ENCODE measurements at regions not wholly inside any gene's neighbourhood (a gene's known extent, or its start where the extent isn't known, plus 50 kb on each side); places are given as distances from the start of the nearest gene placed in this dataset.
"Not testable (repeated sequence)": the region's sequence is repeated elsewhere in the genome, so short reads cannot be mapped to it uniquely, and the experiment has no call there.

- no peak for DNase-seq (ENCODE audit: low read depth in 3 of 3)
Measured at GRCh38 chr2:59266453-59266852, 1025.3 kb upstream of the FANCL start.

DNA sequence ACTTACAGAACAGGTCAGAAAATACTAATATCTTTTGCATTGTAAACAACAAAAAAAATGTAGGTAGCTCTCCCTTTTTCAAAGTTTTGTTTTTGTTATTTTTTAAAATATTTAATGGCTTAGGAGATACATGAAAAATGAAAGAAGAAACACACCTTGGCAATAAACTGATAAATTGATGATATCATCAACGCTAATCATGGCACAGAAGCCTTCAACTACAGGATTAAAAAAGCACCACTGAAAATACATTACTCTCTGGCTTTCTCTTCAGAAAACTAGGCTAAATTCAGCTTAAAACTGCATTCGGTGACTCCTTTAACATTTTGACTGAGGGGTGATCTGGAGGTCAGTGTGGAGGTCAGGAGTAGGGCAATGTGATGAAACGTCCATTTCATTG, 1018.8 kb upstream of the FANCL start:
- DNase-seq (ENCODE audit: low read depth in 3 of 3), result no peak

GRCh38 chr2:59256290-59256689, 1015.2 kb upstream of the FANCL start:
- DNase-seq (ENCODE audit: low read depth in 3 of 3), result no peak

DNA sequence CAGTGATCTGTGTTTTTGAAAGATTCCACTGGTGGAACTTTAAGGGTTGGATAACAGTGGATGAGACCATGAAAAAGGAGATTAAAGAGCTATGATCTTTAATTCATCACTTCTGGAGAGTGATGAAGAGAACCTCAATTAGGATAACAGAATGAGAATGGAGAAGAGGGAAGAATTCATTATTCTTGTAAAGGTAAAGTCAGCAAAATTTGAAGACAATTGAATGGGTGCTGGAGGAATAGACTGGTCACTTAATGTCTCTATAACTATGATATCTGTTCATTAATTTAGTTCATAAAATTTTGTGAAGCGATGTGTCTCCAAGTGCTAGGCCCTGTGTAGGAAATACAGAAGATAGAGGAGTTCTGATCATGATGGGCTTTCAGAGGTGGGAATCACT, 1013.2 kb upstream of the FANCL start:
- DNase-seq (ENCODE audit: low read depth in 3 of 3), result no peak

DNA sequence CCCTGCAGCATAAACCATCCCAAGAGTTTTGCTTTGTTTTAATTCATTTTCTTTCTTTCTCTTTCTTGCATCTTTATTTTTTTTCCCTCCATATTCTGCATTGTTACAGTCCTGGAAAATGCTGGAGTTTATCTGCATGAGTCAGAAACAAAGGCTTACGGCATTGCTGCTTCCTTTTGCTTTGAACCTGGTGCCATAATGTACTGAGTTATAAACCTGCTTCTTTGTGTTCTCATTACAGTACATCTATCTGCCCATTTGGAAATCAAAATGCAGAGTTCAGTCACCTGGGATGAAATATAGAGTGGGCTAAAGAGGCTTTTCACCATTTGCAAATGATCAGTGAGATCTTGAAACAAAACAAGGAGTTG, 1009.2 kb upstream of the FANCL start:
- DNase-seq (ENCODE audit: low read depth in 3 of 3), result no peak

- no peak for DNase-seq (ENCODE audit: low read depth in 3 of 3)
Measured at GRCh38 chr2:59249441-59250306, 1008.5 kb upstream of the FANCL start.

DNA sequence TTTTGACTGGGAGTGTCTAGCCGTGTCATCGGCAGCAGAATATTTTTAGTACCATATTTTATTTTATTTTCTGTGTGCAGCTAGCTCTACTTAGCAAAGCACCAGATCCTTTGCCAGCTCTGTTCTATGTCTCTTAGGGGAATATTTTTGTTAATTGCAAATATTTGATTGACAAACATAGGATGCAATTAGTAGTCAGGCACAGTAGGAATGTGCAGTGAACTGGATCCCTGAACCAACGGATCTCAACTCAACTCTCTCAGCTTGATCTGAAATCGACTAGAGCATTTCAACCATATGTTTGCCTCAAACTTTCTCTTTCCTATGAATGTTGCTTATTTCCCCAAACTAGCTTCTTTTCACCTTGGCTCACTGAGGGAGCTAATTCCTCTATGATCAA, 998.0 kb upstream of the FANCL start:
- DNase-seq (ENCODE audit: low read depth in 3 of 3), result no peak

DNA sequence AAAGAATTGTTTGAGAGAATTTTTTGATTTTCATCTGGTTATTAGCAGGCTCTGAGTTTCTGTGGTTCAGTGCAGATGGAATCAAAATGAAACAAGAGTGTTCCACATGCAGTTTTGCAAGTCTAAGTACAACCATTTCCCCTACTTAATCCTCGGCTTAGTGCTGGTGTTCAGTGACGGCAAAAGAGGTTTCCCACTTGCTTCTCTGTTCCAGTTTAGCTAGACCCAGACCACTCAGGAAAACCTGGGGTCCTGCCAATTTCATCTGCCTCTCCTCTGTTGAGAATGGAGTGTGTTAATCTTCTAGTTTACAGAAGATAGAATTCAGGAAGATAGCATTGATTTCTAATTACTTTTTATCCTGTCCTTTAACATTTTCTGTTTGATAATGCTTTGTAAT, 996.2 kb upstream of the FANCL start:
- no peak for DNase-seq (ENCODE audit: low read depth in 3 of 3)

DNA sequence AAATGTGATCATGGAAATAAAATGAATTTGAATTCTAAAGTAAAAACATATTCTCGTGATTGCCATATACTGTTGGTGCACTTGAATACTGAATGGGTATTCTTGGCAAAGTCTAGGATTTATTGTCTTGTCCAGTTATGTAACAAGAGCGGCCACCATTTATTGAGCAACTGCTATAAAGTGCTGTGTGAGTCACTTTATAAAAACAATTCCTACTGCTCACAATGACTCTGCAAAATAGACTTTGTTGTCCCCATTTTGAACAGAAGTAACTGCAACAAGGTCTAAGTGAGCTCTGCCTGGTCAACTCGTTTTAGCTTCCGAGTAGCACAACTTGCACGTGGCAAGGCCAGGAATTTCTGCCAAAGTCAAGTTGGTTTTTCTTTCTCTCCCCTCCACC, 995.6 kb upstream of the FANCL start:
- DNase-seq (ENCODE audit: low read depth in 3 of 3), result no peak

DNA sequence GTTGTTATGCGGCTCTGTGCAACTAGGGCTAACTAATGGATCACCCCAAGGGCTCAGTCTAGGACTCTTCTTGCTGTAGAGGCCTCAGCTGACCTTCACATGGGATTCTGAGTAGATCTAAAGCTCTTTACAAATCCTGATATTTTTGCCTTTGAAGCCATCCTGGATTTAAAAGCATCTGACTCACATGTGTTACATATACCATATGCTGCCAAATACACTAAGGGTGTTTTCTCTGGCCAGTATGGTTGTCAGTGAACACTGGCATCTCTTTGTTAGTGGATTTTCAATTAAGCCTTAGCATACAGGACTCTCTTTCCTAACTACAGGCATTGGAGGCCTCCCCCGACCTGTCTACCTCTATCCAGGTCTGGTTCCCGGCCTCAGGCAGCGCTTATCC, 992.8 kb upstream of the FANCL start:
- no peak for DNase-seq (ENCODE audit: low read depth in 3 of 3)

- DNase-seq (ENCODE audit: low read depth in 3 of 3), result no peak
Measured at GRCh38 chr2:59233448-59233847, 992.3 kb upstream of the FANCL start.

- no peak for DNase-seq (ENCODE audit: low read depth in 3 of 3)
Measured at GRCh38 chr2:59232394-59233165, 991.5 kb upstream of the FANCL start.

DNA sequence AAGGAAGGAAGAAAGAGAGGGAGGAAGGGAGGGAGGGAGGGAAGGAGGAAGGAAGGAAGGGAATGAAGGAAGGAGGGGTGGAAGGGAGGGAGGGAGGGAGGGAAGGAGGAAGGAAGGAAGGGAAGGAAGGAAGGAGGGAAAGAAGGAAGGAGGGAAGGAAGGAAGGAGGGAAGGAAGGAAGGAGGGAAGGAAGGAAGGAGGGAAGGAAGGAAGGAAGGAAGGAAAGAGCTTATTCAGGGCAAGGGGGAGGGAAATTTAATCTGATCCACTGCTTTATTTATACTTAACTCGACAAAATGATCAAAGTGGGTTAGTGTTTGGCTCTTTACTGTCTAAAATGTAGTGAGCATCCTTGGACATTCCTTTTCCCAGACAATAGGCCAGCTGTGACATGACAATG, 985.2 kb upstream of the FANCL start:
- not testable (repeated sequence) for DNase-seq (ENCODE audit: low read depth in 3 of 3)

DNA sequence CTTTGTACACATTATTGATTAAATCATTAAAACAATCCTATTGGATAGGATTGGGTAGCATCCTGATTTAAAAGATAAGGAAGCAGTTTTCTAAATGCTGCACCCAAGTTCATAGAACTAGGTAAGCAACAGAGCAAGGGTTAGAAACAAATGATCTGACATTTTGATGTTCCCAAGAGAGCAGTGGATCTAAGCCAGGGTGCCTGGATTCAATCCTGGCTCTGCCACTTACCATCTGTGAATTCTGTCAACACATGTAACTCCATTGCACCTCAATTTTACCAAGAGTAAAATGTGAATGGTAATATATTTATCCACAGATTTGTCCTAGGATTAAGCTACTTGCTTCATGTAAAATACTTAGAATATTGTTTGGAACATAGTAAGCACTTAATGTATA, 982.6 kb upstream of the FANCL start:
- no peak for DNase-seq (ENCODE audit: low read depth in 3 of 3)

DNA sequence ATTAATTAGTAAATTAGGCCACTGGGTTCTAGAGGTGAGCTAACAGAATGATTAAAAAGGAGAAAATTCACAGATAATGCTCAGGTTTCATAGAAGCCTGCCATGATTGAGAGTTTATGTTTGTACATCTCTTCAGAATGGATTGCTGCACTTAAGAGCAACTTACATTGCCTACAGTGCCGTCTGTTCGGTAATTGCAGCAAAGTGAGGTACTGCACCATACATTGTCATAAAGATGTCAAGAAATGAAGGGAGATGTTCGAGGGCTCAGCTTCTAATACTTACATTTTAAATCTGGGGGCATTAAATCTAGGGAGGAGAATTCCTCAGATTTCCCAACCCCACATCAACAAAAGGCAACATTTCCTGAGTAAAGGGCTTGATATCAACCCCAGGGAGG, 976.2 kb upstream of the FANCL start:
- no peak for DNase-seq (ENCODE audit: low read depth in 3 of 3)

DNA sequence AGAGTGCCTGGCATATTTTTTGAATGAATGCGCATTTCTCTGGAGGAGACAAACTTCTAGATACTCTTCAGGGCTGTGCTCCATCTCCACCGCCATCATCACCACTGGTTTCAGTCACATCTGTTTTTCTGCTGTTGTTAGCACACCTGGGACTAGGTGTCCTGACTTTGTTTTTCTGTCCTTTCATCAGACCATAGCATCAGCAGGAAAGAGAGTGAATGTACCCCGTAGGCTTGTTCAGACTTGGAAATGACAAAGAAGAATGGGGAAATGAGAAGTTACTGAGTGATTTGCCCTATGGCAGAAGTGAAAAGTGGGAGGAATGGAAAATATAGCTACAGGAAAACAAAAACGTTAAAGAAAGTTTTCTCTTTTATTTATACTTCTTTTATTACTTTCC, 965.2 kb upstream of the FANCL start:
- no peak for DNase-seq (ENCODE audit: low read depth in 3 of 3)

GRCh38 chr2:59204040-59204439, 962.9 kb upstream of the FANCL start:
- DNase-seq (ENCODE audit: low read depth in 3 of 3), result no peak

GRCh38 chr2:59196491-59196890, 955.4 kb upstream of the FANCL start:
- no peak for DNase-seq (ENCODE audit: low read depth in 3 of 3)

- no peak for DNase-seq (ENCODE audit: low read depth in 3 of 3)
Measured at GRCh38 chr2:59195851-59196250, 954.7 kb upstream of the FANCL start.

DNA sequence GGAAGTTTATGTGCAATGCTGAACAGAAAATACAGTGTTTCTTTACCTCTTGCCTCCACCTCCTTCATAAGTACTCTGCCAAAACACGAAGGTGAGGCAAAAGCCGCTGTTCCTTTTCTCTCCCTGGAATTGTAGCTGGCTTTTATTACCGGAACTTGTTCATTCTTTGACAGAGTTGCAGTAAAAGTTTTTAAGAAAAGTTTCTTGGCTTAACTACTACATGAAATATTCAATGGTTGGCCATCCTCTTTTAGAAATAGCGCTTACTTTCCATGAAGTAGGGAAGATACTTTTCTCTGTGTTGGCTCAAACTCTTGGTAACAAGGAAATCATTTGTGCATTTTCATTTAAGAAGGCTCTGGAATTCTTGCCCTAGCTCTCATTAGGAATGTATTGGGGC, 950.7 kb upstream of the FANCL start:
- no peak for DNase-seq (ENCODE audit: low read depth in 3 of 3)

DNA sequence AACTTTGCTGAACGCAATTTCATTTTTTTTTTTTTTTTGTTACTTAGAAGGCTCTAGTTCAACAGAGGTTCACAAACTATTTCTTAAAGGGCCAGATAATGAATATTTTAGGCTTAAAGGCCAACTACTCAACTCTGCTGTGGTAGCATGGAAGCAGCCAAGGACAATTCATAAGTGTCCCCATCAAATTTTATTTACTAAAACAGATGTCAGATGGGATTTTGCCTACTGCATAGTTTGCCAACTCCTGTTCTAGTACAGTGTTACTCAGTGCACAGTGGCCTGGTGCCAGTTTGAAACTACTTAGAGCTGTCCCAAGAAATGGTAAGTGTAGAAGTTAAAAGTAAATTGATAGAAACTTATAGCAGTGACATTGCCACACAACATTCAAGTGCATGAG, 949.4 kb upstream of the FANCL start:
- no peak for DNase-seq (ENCODE audit: low read depth in 3 of 3)

DNA sequence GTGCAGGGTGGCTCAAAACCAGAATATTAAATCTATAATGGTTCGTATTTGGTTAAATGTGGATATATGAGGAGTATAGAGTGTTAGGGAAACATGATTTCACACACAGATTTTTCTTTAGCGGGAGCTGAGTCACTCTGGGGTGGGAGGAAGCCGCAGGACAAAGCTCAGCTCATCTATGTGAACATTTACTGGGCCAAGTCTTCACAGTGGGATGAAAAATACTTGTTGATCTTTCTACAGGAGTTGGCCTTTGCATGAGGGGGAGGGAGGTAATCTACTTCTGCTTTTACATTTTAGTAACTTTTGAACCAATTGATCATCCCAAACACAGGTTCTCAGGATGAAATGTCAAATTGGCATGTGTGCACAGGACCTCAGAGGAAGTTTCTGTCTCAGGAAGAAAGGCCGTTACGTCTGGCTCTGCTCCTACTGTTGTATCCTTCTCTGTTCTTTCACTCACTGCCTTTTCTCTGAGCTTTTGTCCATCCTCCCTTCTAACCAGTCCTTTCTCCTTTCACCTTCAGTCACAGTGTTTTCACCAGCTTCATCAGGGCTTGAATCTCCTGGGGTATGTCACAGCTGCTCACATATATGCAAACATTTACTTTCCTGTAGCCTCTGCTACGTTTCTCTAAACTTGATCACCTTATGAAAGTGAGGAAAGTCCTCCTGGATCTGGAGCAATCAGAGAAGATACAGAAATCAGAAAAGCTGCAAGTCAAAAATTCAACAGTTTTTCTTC, 943.3 kb upstream of the FANCL start:
- DNase-seq (ENCODE audit: low read depth in 3 of 3), result no peak

DNA sequence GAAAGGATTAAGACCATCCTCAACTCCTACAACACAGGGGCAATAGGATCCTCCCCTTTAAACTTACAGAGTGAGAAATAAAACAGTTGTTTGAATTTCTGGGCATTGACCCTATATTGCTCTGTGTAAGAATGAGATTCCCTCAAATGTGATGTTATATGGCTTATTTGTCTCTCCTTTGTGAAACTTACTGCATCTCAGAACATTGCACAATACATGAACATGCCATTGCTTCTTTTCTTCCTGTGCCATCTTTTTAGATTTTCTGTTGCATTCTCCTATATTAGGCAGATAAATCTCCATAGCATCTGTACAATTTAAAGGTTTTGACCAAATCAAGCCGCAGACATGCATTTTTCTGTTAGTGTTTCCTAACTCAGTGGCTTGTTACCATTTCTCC, 941.9 kb upstream of the FANCL start:
- DNase-seq (ENCODE audit: low read depth in 3 of 3), result no peak

Data from stimulated activated CD4-positive, alpha-beta T cell treated with anti-CD3 and anti-CD28 coated beads, TNF-alpha, amount 100 ng/mL, for 4 hours (primary cell).